ENCODE measurements at regions not wholly inside any gene's neighbourhood (a gene's known extent, or its start where the extent isn't known, plus 50 kb on each side); places are given as distances from the start of the nearest gene placed in this dataset.

GRCh38 chr13:109919715-109920375, 133.5 kb upstream of the IRS2 start:
- Histone ChIP-seq H2AFZ (replicated peaks) (no peak overlapping the region), H3K79me2 (ENCODE audit: low read depth) (no peaks in the 10 kb centered on the region), H3K36me3 (no peaks in the 10 kb centered on the region), H3K27me3 (no peaks in the 10 kb centered on the region), H3K4me3 (no peak overlapping the region), H3K4me2 (no peak overlapping the region), H4K20me1 (ENCODE audit: low read depth) (no peaks in the 10 kb centered on the region), H3F3A (ENCODE audit: low read depth) (no peaks in the 10 kb centered on the region), H3K9me3 (ENCODE audit: low read depth) (no peaks in the 10 kb centered on the region), H3K4me1 (no peaks in the 10 kb centered on the region), H3K27ac (no peak overlapping the region), H3K9ac (no peak overlapping the region)
- Mint-ChIP-seq H3K27me3 (ENCODE audit: insufficient read depth, low read depth) (peaks cover 2% of the 10 kb centered on the region), H3K36me3 (no peaks in the 10 kb centered on the region), H3K9me3 (no peaks in the 10 kb centered on the region), H3K27ac (no peak overlapping the region), H3K4me3 (no peak overlapping the region), H3K4me1 (no peaks in the 10 kb centered on the region)
- no peak for TF ChIP-seq EZH2phosphoT487 (IDR thresholded peaks at IDR 0.05)
- TF ChIP-seq CTCF (IDR thresholded peaks at IDR 0.05), result no peak
- TF ChIP-seq EZH2 (IDR thresholded peaks at IDR 0.05), result no peak
- no peak for DNase-seq (ENCODE audit: low spot score)

GRCh38 chr13:109918179-109918711, 131.9 kb upstream of the IRS2 start:
- no peaks in the 10 kb centered on the region for H4K20me1 ChIP-seq (ENCODE audit: low read depth)
- no peak overlapping the region for H3K4me3 Mint-ChIP-seq
- no peaks in the 10 kb centered on the region for H3K27me3 ChIP-seq
- H3K9ac ChIP-seq, result no peak overlapping the region
- H3K36me3 Mint-ChIP-seq, result no peaks in the 10 kb centered on the region
- no peak overlapping the region for H3K27ac Mint-ChIP-seq
- H3K4me1 Mint-ChIP-seq, result no peaks in the 10 kb centered on the region
- H2AFZ ChIP-seq (replicated peaks), result no peak overlapping the region
- TF ChIP-seq EZH2phosphoT487 (IDR thresholded peaks at IDR 0.05) (no peak), EZH2 (IDR thresholded peaks at IDR 0.05) (no peak), CTCF (IDR thresholded peaks at IDR 0.05) (no peak)
- H3F3A ChIP-seq (ENCODE audit: low read depth), result no peaks in the 10 kb centered on the region
- H3K4me2 ChIP-seq, result no peak overlapping the region
- peaks cover 2% of the 10 kb centered on the region for H3K27me3 Mint-ChIP-seq (ENCODE audit: insufficient read depth, low read depth)
- H3K79me2 ChIP-seq (ENCODE audit: low read depth), result no peaks in the 10 kb centered on the region
- no peaks in the 10 kb centered on the region for H3K9me3 ChIP-seq (ENCODE audit: low read depth)
- peak; percentile 30 for DNase-seq (ENCODE audit: low spot score)
- no peak overlapping the region for H3K4me3 ChIP-seq
- no peaks in the 10 kb centered on the region for H3K9me3 Mint-ChIP-seq
- H3K36me3 ChIP-seq, result no peaks in the 10 kb centered on the region
- no peak overlapping the region for H3K27ac ChIP-seq
- no peaks in the 10 kb centered on the region for H3K4me1 ChIP-seq

- no peaks in the 10 kb centered on the region for H3K36me3 Mint-ChIP-seq
- DNase-seq (ENCODE audit: low spot score), result no peak
- H3K4me3 Mint-ChIP-seq, result no peak overlapping the region
- Histone ChIP-seq H3K4me1 (no peaks in the 10 kb centered on the region), H3K36me3 (no peaks in the 10 kb centered on the region), H4K20me1 (ENCODE audit: low read depth) (no peaks in the 10 kb centered on the region), H3K9ac (no peak overlapping the region), H3K27me3 (no peaks in the 10 kb centered on the region), H3K27ac (no peak overlapping the region), H3F3A (ENCODE audit: low read depth) (no peaks in the 10 kb centered on the region), H3K79me2 (ENCODE audit: low read depth) (no peaks in the 10 kb centered on the region), H3K4me2 (no peak overlapping the region), H3K9me3 (ENCODE audit: low read depth) (no peaks in the 10 kb centered on the region), H3K4me3 (no peak overlapping the region), H2AFZ (replicated peaks) (no peak overlapping the region)
- H3K27me3 Mint-ChIP-seq (ENCODE audit: insufficient read depth, low read depth), result peaks cover 2% of the 10 kb centered on the region
- H3K27ac Mint-ChIP-seq, result no peak overlapping the region
- TF ChIP-seq CTCF (IDR thresholded peaks at IDR 0.05), result no peak
- no peaks in the 10 kb centered on the region for H3K4me1 Mint-ChIP-seq
- H3K9me3 Mint-ChIP-seq, result no peaks in the 10 kb centered on the region
Measured at GRCh38 chr13:109917422-109917821, 131.0 kb upstream of the IRS2 start.

All from neural progenitor cell (in vitro differentiated cells).